A549 (cell line): ENCODE measurements at regions not wholly inside any gene's neighbourhood (a gene's known extent, or its start where the extent isn't known, plus 50 kb on each side); places are given as distances from the start of the nearest gene placed in this dataset.
"Not testable (repeated sequence)": the region's sequence is repeated elsewhere in the genome, so short reads cannot be mapped to it uniquely, and the experiment has no call there.

Experiments used
- ATAC-seq, 2 experiments: fragments of 200-7000 bp in 1 of 2; fragments of >200 bp in 1 of 2; cut with Nextera tagmentation in 1 of 2; cut with Tn5 transposase in 1 of 2; 3 replicates each; pipeline versions ENCODE4 v1.8.0 to v1.9.1; 2018 to 2020; ENCODE audit warnings: mild to moderate bottlenecking in 1 of 2, moderate library complexity in 1 of 2
- CTCF ChIA-PET: fragments of 300-600 bp; sonication (Branson Sonifier 250); formaldehyde crosslinking; extraction: SDS; loops from one replicate; lab custom pipeline; 2021; ENCODE audit warnings: antibody characterized with exemption, inconsistent platforms; lab: Yijun Ruan, JAX
- POLR2A ChIA-PET: fragments of 350-600 bp; formaldehyde crosslinking; extraction: SDS; loops from one replicate; lab custom pipeline; 2021; ENCODE audit warnings: antibody characterized with exemption, inconsistent platforms; lab: Yijun Ruan, JAX
- DNase-seq, 2 experiments: peaks; one replicate each; pipeline versions ENCODE4 v3.0.0 to v3.0.0-alpha.2; 2011 to 2016; ENCODE audit warnings: low read depth in 1 of 2, low spot score in 1 of 2
- FAIRE-seq: peaks from 2 replicates; lab custom pipeline; 2011; peaks lifted over from hg19 to GRCh38; lab: Jason Lieb, UNC
- H3K27ac ChIP-seq, 2 experiments: fragments of >200 bp; sonication (Bioruptor Twin); formaldehyde crosslinking; 3 replicates each; pipeline ENCODE4 v1.5.1; 2016 to 2017
- H3K4me1 ChIP-seq: fragments of >200 bp; sonication (Bioruptor Twin); formaldehyde crosslinking; 3 replicates; pipeline ENCODE4 v1.6.1; 2016
- H3K4me2 ChIP-seq: fragments of >200 bp; sonication (Bioruptor Twin); formaldehyde crosslinking; 3 replicates; pipeline ENCODE4 v1.6.1; 2016
- H3K4me3 ChIP-seq: fragments of >200 bp; sonication (Bioruptor Twin); formaldehyde crosslinking; 3 replicates; pipeline ENCODE4 v1.5.1; 2016
- H3K9me3 ChIP-seq: fragments of >200 bp; sonication (Bioruptor Twin); formaldehyde crosslinking; 3 replicates; pipeline ENCODE4 v1.6.1; 2016
- BHLHE40 ChIP-seq: IDR thresholded peaks from 2 replicates; pipeline ENCODE4 v1.6.1; 2012; ENCODE audit warnings: low read depth, low read length, inconsistent platforms
- CBX8 ChIP-seq: fragments of 200-600 bp; sonication (generic); IDR thresholded peaks from 2 replicates; pipeline ENCODE4 v1.6.1; 2016
- EHF ChIP-seq: fragments of 250-450 bp; sonication (Bioruptor Pico); IDR thresholded peaks from 2 replicates; pipeline ENCODE4 v1.5.0; 2020; ENCODE audit warnings: mild to moderate bottlenecking
- GATA3 ChIP-seq: IDR thresholded peaks from 2 replicates; pipeline ENCODE4 v1.6.1; 2012; ENCODE audit warnings: borderline replicate concordance
- HOXB13 ChIP-seq: fragments of 250-450 bp; sonication (Bioruptor Pico); IDR thresholded peaks from 2 replicates; pipeline ENCODE4 v1.5.0; 2020; ENCODE audit warnings: low read depth, mild to moderate bottlenecking, moderate library complexity
- HOXB5 ChIP-seq: fragments of 250-450 bp; sonication (Bioruptor Pico); IDR thresholded peaks from 2 replicates; pipeline ENCODE4 v1.5.0; 2020; ENCODE audit warnings: mild to moderate bottlenecking, moderate library complexity
- JUN ChIP-seq, 2 experiments: fragments of >200 bp; sonication (Bioruptor Twin); formaldehyde crosslinking; IDR thresholded peaks; 2 replicates in 1 of 2; 3 replicates in 1 of 2; pipeline ENCODE4 v1.6.1; 2016 to 2017
- KDM5A ChIP-seq: fragments of 200-600 bp; sonication (generic); IDR thresholded peaks from 2 replicates; pipeline ENCODE4 v1.6.1; 2016; ENCODE audit warnings: antibody characterized with exemption, mild to moderate bottlenecking
- MAFK ChIP-seq: fragments of 450-650 bp; IDR thresholded peaks from 2 replicates; pipeline ENCODE4 v1.6.1; 2014; ENCODE audit not compliant: partially characterized antibody
- NPAS2 ChIP-seq: fragments of 250-450 bp; sonication (Bioruptor Pico); IDR thresholded peaks from 2 replicates; pipeline ENCODE4 v1.8.0; 2022; ENCODE audit warnings: mild to moderate bottlenecking, moderate library complexity, borderline replicate concordance
- RARB ChIP-seq: fragments of 250-450 bp; sonication (Bioruptor Pico); IDR thresholded peaks from 2 replicates; pipeline ENCODE4 v1.8.0; 2021; ENCODE audit warnings: mild to moderate bottlenecking, moderate library complexity
- ZFP36 ChIP-seq: fragments of 450-650 bp; IDR thresholded peaks from 2 replicates; pipeline ENCODE4 v1.6.1; 2014; ENCODE audit warnings: borderline replicate concordance; ENCODE audit not compliant: partially characterized antibody
- WGBS: methylation state at CpG from one replicate; pipeline ENCODE4 v1.1.6; 2017; ENCODE audit errors: missing lambda C conversion rate; 5-methylcytosine and 5-hydroxymethylcytosine counted together
- TF ChIP-seq, protein P1 (sequence below): fragments of 200-600 bp; sonication (generic); IDR thresholded peaks from 2 replicates; pipeline ENCODE4 v1.6.1; 2016; ENCODE audit warnings: antibody characterized with exemption, mild to moderate bottlenecking, moderate library complexity
- TF ChIP-seq, protein P2 (sequence below): fragments of 250-450 bp; sonication (Bioruptor Pico); IDR thresholded peaks from 2 replicates; pipeline ENCODE4 v1.5.0; 2020; ENCODE audit warnings: low read depth, mild to moderate bottlenecking, moderate library complexity
- TF ChIP-seq, protein P3 (sequence below): IDR thresholded peaks from 2 replicates; pipeline ENCODE4 v1.6.1; 2012
- TF ChIP-seq, protein P4 (sequence below): fragments of >200 bp; sonication (Bioruptor Twin); formaldehyde crosslinking; IDR thresholded peaks from 3 replicates; pipeline ENCODE4 v1.6.1; 2016

DNA sequence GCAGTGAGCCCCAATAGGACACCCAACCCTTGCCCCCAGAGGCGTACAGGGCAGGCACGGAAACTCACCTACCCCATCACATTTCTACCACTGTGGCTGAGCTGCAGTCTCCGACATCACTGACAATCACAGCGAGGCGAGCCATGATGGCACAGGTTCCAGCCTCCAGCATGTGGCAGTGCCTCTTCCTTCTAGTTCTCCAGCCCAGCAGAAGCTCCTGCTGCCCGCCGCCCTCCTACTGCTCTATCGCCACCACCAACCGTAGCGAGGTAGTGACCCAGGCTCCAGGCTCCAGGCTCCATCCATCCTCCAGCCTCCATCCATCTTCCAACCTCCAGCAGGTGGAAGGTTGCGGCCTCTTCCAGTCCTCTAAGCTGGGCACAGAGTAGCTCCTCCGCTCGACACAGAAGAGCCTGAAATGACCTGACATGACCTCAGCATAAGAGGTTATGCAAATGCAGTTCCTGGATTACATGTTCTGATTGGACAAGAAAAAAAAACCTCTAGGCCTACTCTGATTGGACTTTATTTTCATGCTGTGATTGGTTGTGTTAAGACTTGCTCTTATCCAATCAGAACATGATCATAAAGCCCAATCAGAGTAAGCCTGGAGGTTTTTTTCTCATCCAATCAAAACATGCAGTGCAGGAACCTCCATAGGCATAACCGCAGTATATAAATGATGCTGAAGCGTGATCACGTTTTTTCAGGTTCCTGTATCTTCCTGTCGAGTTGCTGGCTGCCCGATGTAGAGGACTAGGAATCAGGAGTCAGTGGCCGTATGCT lies 438.9 kb upstream of the ZNF337 start:
- Histone ChIP-seq H3K4me2 (no peak overlapping the region), H3K4me3 (no peak overlapping the region), H3K9me3 (no peaks in the 10 kb centered on the region), H3K4me1 (no peaks in the 10 kb centered on the region), H3K27ac (no peak overlapping the region)
- TF ChIP-seq MAFK (no peak), JUN (IDR thresholded peaks at IDR 0.05) (no peak), HOXB5 (CRISPR knock-in tag) (no peak), GATA3 (no peak), KDM5A (no peak), CBX8 (no peak), ZFP36 (no peak), RARB (no peak), BHLHE40 (no peak), NPAS2 (CRISPR knock-in tag) (no peak)
- TF ChIP-seq, protein P1, sequence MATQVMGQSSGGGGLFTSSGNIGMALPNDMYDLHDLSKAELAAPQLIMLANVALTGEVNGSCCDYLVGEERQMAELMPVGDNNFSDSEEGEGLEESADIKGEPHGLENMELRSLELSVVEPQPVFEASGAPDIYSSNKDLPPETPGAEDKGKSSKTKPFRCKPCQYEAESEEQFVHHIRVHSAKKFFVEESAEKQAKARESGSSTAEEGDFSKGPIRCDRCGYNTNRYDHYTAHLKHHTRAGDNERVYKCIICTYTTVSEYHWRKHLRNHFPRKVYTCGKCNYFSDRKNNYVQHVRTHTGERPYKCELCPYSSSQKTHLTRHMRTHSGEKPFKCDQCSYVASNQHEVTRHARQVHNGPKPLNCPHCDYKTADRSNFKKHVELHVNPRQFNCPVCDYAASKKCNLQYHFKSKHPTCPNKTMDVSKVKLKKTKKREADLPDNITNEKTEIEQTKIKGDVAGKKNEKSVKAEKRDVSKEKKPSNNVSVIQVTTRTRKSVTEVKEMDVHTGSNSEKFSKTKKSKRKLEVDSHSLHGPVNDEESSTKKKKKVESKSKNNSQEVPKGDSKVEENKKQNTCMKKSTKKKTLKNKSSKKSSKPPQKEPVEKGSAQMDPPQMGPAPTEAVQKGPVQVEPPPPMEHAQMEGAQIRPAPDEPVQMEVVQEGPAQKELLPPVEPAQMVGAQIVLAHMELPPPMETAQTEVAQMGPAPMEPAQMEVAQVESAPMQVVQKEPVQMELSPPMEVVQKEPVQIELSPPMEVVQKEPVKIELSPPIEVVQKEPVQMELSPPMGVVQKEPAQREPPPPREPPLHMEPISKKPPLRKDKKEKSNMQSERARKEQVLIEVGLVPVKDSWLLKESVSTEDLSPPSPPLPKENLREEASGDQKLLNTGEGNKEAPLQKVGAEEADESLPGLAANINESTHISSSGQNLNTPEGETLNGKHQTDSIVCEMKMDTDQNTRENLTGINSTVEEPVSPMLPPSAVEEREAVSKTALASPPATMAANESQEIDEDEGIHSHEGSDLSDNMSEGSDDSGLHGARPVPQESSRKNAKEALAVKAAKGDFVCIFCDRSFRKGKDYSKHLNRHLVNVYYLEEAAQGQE: no peak
- TF ChIP-seq, protein P2, sequence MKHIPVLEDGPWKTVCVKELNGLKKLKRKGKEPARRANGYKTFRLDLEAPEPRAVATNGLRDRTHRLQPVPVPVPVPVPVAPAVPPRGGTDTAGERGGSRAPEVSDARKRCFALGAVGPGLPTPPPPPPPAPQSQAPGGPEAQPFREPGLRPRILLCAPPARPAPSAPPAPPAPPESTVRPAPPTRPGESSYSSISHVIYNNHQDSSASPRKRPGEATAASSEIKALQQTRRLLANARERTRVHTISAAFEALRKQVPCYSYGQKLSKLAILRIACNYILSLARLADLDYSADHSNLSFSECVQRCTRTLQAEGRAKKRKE (CRISPR knock-in tag): no peak
- TF ChIP-seq, protein P3, sequence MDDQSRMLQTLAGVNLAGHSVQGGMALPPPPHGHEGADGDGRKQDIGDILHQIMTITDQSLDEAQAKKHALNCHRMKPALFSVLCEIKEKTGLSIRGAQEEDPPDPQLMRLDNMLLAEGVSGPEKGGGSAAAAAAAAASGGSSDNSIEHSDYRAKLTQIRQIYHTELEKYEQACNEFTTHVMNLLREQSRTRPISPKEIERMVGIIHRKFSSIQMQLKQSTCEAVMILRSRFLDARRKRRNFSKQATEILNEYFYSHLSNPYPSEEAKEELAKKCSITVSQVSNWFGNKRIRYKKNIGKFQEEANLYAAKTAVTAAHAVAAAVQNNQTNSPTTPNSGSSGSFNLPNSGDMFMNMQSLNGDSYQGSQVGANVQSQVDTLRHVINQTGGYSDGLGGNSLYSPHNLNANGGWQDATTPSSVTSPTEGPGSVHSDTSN: no peak
- TF ChIP-seq, protein P4, sequence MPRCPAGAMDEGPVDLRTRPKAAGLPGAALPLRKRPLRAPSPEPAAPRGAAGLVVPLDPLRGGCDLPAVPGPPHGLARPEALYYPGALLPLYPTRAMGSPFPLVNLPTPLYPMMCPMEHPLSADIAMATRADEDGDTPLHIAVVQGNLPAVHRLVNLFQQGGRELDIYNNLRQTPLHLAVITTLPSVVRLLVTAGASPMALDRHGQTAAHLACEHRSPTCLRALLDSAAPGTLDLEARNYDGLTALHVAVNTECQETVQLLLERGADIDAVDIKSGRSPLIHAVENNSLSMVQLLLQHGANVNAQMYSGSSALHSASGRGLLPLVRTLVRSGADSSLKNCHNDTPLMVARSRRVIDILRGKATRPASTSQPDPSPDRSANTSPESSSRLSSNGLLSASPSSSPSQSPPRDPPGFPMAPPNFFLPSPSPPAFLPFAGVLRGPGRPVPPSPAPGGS: no peak
- WGBS: 64% methylated on average over 19 of the region's 19 CpGs
- no peak for ATAC-seq
- FAIRE-seq: no peak
- DNase-seq: no peak
- POLR2A ChIA-PET: no interaction called here
- CTCF ChIA-PET: no interaction called here

DNA sequence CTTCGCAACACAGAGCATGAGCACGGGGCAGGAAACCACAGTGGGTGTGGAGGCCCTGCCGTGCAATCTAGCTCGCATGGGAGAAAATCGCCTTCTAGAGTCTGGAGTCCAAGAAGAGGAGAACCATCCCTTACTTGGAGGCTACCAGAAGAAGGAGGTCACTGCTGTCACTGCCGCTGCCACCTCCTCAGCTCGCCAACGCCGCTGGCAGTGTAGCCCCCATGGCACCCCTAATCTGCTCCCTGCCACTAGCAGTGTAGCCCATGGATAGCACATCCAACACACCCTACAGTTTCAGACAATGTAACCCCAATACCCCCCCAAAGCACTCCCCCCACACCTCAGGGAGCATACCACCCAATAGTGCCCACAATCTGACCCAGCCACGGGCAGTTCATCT lies 438.0 kb upstream of the ZNF337 start:
- H3K4me3 ChIP-seq: no peak overlapping the region
- ChIA-PET CTCF (no interaction called here), POLR2A (no interaction called here)
- ATAC-seq: no peak
- DNase-seq: no peak
- H3K27ac ChIP-seq: no peak overlapping the region
- TF ChIP-seq RARB (no peak), HOXB13 (CRISPR knock-in tag) (no peak), EHF (CRISPR knock-in tag) (no peak)
- no peaks in the 10 kb centered on the region for H3K4me1 ChIP-seq
- FAIRE-seq: no peak
- no peak overlapping the region for H3K4me2 ChIP-seq
- 35% methylated on average over 9 of the region's 10 CpGs for WGBS
- H3K9me3 ChIP-seq: no peaks in the 10 kb centered on the region

DNA sequence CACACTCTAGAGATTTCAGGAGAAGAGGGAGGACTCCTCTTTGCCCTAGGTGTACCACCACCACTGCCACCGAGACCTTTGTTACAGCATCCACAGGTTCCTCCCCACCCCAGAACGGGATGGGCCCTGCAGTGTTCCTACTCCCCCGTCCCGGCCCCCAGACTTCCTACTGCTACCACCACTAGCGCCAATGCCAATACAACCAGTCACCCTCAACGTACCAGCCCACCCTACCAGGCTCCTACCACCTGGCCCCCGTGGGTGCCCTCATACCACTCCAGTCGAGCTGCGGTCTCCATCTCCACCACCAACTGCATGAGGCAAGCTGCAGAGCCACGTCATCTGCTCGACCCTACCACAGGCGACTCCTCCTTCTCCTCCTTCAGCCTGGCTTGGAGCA lies 437.1 kb upstream of the ZNF337 start:
- WGBS: 35% methylated on average over 11 of the region's 12 CpGs
- H3K4me2 ChIP-seq, ATAC-seq, H3K9me3 ChIP-seq, H3K27ac ChIP-seq, POLR2A ChIA-PET, H3K4me3 ChIP-seq, FAIRE-seq, DNase-seq, H3K4me1 ChIP-seq: not testable (repeated sequence)
- CTCF ChIA-PET: interaction anchor here (0.6 kb wide), 1 partner anchor 1671 kb away, joined by 3 read pairs; no protein-coding TSS in a partner anchor

DNA sequence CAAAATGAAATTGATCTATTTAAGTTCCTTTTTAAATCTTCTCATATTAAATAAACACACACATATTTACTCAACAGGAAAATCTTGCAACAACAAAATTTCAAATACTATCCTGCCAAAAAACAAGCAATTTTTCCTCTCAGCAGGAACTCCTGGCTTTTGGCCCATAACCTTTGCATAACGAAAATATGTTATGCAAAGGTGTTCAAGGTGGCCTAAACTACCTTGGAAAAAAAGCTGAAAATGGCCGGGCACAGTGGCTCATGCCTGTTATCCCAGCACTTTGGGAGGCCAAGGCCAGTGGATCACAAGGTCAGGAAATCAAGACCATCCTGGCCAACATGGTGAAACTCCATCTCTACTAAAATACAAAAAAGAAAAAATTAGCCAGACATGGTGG lies 424.3 kb upstream of the ZNF337 start:
- H3K9me3 ChIP-seq, H3K4me1 ChIP-seq, H3K4me2 ChIP-seq, ATAC-seq, H3K27ac ChIP-seq, H3K4me3 ChIP-seq, DNase-seq, FAIRE-seq, CTCF ChIA-PET, POLR2A ChIA-PET: not testable (repeated sequence)
- WGBS: 32% methylated on average over 2 of the region's 2 CpGs

DNA sequence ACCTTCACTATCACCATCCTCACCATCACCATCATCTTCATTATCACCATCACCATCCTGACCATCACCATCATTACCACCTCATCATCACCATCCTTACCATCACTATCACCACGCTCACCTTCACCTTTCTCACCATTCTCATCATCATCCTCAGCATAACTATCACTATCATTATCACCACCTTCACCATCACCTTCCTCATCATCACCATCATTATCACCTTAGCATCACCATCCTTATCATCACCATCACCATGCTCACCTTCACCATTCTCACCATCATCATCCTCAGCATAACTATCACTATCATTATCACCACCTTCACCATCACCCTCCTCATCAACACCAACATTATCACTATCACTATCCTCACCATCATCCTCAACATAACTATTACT lies 397.8 kb upstream of the ZNF337 start:
- H3K4me1 ChIP-seq, H3K4me3 ChIP-seq, FAIRE-seq, CTCF ChIA-PET, POLR2A ChIA-PET, ATAC-seq, DNase-seq, H3K4me2 ChIP-seq, H3K27ac ChIP-seq, H3K9me3 ChIP-seq: not testable (repeated sequence)
- 2% methylated on average over 1 of the region's 1 CpG for WGBS

DNA sequence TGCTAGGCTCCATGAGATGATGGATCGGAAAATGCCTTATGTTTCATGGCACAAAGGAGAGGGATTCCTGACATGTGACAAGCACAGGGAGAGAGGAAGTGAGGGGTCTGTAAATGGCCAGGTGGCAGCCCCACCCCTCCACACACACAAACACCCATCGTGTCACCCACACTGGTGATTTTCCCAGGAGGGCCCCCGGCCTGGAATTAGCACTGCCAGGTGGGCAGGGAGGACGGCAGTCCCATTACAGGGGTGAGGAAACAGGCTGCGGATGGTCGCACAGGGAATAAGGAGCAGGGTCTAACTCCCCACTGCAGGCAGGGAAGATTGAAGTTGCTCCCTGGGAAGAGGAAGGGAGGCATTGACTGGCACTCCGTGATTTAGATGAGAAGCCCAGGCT lies 395.3 kb upstream of the ZNF337 start:
- H3K27ac ChIP-seq, H3K4me1 ChIP-seq, ATAC-seq, FAIRE-seq, POLR2A ChIA-PET, H3K9me3 ChIP-seq, DNase-seq, H3K4me3 ChIP-seq, H3K4me2 ChIP-seq, CTCF ChIA-PET: not testable (repeated sequence)
- 37% methylated on average over 7 of the region's 7 CpGs for WGBS
